CD14-positive monocyte (primary cell): ENCODE measurements at regions not wholly inside any gene's neighbourhood (a gene's known extent, or its start where the extent isn't known, plus 50 kb on each side); places are given as distances from the start of the nearest gene placed in this dataset. TPM values are rescaled to one million over a fixed set of nuclear protein-coding genes. Genes with fewer than 3 reads are reported as not detected.

ENCODE experiments used
- DNase-seq, 3 donors: peaks; one replicate each; pipeline ENCODE4 v3.0.0-alpha.2; 2011 to 2022
- H2AFZ ChIP-seq: 2 replicates; pipeline ENCODE4 v1.6.0; 2012; ENCODE audit warnings: mild to moderate bottlenecking, low read depth, low read length, inconsistent platforms; ENCODE audit not compliant: insufficient read depth, poor library complexity, severe bottlenecking
- H3K27ac ChIP-seq, 2 donors: 1 replicate in 1 of 2; 2 replicates in 1 of 2; pipeline ENCODE4 v1.5.1; 2012 to 2013; ENCODE audit warnings: low read length in 2 of 2, control low read depth in 1 of 2, inconsistent platforms in 1 of 2, low read depth in 1 of 2, mild to moderate bottlenecking in 1 of 2
- H3K27me3 ChIP-seq, 2 donors: one replicate each; pipeline versions ENCODE4 v1.6.0 to v1.6.1; 2011 to 2013; ENCODE audit warnings: low read length in 2 of 2; ENCODE audit not compliant: control insufficient read depth in 2 of 2, insufficient read depth in 2 of 2
- H3K36me3 ChIP-seq, 2 donors: replicated peaks in 1 of 2; 1 replicate in 1 of 2; 2 replicates in 1 of 2; pipeline versions ENCODE4 v1.5.1 to v1.6.1; 2012 to 2013; ENCODE audit warnings: low read length in 2 of 2, control low read depth in 1 of 2, inconsistent platforms in 1 of 2, mild to moderate bottlenecking in 1 of 2; ENCODE audit not compliant: insufficient read depth in 2 of 2, control insufficient read depth in 1 of 2
- H3K4me1 ChIP-seq, 2 donors: 1 replicate in 1 of 2; 2 replicates in 1 of 2; pipeline versions ENCODE4 v1.5.1 to v1.6.1; 2012 to 2013; ENCODE audit warnings: low read length in 2 of 2, control low read depth in 1 of 2, inconsistent platforms in 1 of 2, mild to moderate bottlenecking in 1 of 2, moderate library complexity in 1 of 2; ENCODE audit not compliant: insufficient read depth in 2 of 2, control insufficient read depth in 1 of 2
- H3K4me2 ChIP-seq: replicated peaks from 2 replicates; pipeline ENCODE3; 2012; ENCODE audit warnings: low read length, moderate library complexity, mild to moderate bottlenecking; ENCODE audit not compliant: poor library complexity, severe bottlenecking; ENCODE audit errors: extremely low read depth
- H3K4me3 ChIP-seq, 3 experiments: fragments of 200-600 bp in 1 of 3; sonication (generic) in 1 of 3; replicated peaks in 1 of 3; 1 replicate in 2 of 3; 2 replicates in 1 of 3; pipeline ENCODE4 v1.5.1; 2011 to 2013; ENCODE audit warnings: low read length in 3 of 3, mild to moderate bottlenecking in 3 of 3, control low read depth in 2 of 3, low read depth in 2 of 3, inconsistent platforms in 1 of 3, moderate library complexity in 1 of 3
- H3K79me2 ChIP-seq: 2 replicates; pipeline ENCODE4 v1.6.0; 2012; ENCODE audit warnings: mild to moderate bottlenecking, control low read depth, inconsistent platforms, low read length, moderate library complexity; ENCODE audit not compliant: insufficient read depth
- H3K9ac ChIP-seq: 2 replicates; pipeline ENCODE4 v1.6.0; 2017; ENCODE audit warnings: low read length, mild to moderate bottlenecking; ENCODE audit not compliant: insufficient read depth, poor library complexity, severe bottlenecking
- H3K9me3 ChIP-seq, 2 donors: replicated peaks in 1 of 2; 1 replicate in 1 of 2; 2 replicates in 1 of 2; pipeline versions ENCODE4 v1.5.1 to v1.6.1; 2012 to 2013; ENCODE audit warnings: low read length in 2 of 2, control low read depth in 1 of 2; ENCODE audit not compliant: control insufficient read depth in 1 of 2, insufficient read depth in 1 of 2
- H4K20me1 ChIP-seq: 2 replicates; pipeline ENCODE4 v1.6.0; 2012; ENCODE audit warnings: mild to moderate bottlenecking, low read length, control low read depth, moderate library complexity; ENCODE audit not compliant: insufficient read depth
- H3K27ac Mint-ChIP-seq, 7 donors: one replicate each; pipeline ENCODE4 v1.8.0; 2020; ENCODE audit warnings: mild to moderate bottlenecking in 7 of 7, mixed read lengths in 7 of 7, moderate library complexity in 6 of 7, inconsistent platforms in 2 of 7
- H3K27me3 Mint-ChIP-seq, 3 donors: one replicate each; pipeline ENCODE4 v1.8.0; 2021 to 2022; ENCODE audit warnings: low read depth in 3 of 3, mild to moderate bottlenecking in 3 of 3, mixed read lengths in 3 of 3, moderate library complexity in 3 of 3, inconsistent platforms in 1 of 3
- H3K36me3 Mint-ChIP-seq, 2 donors: one replicate each; pipeline ENCODE4 v1.8.0; 2020; ENCODE audit warnings: mixed read lengths in 2 of 2, inconsistent platforms in 1 of 2, mild to moderate bottlenecking in 1 of 2
- H3K4me1 Mint-ChIP-seq: one replicate; pipeline ENCODE4 v1.8.0; 2020; ENCODE audit warnings: mild to moderate bottlenecking, mixed read lengths
- H3K4me3 Mint-ChIP-seq, 2 donors: one replicate each; pipeline ENCODE4 v1.8.0; 2020; ENCODE audit warnings: mild to moderate bottlenecking in 2 of 2, mixed read lengths in 2 of 2, moderate library complexity in 1 of 2
- H3K9me3 Mint-ChIP-seq, 7 donors: one replicate each; pipeline ENCODE4 v1.8.0; 2020 to 2022; ENCODE audit warnings: mixed read lengths in 7 of 7, mild to moderate bottlenecking in 6 of 7, moderate library complexity in 6 of 7, inconsistent platforms in 2 of 7
- CTCF ChIP-seq: fragments of 200-600 bp; IDR thresholded peaks from one replicate; pipeline ENCODE4 v1.8.0; 2022; ENCODE audit warnings: antibody characterized with exemption, mild to moderate bottlenecking
- WGBS: methylation state at CpG from one replicate; pipeline ENCODE4 v1.1.5; 2013; ENCODE audit warnings: missing lambda C conversion rate; ENCODE audit not compliant: insufficient coverage; 5-methylcytosine and 5-hydroxymethylcytosine counted together
- intact Hi-C, 2 donors: fragments of 100-400 bp; cut with micrococcal nuclease; formaldehyde crosslinking; loops; one replicate each; pipeline versions ENCODE4 v1.15.0 to v1.15.1; 2023
- small RNA-seq: library from RNA; depleted of rRNA; stranded (forward); fragments of <200 nt; gene quantifications from one replicate; pipeline ENCODE3, GENCODE V24; 2012; ENCODE audit warnings: low read depth; ENCODE audit not compliant: insufficient read length

GRCh38 chr1:101075926-101076325 is 50.3 kb upstream of the DPH5 start:
- Mint-ChIP-seq H3K36me3 (peaks cover 3 to 4% of the 10 kb centered on the region in 2 donors), H3K27me3 (no peaks in the 10 kb centered on the region), H3K4me1 (peaks cover 9% of the 10 kb centered on the region), H3K27ac (no peak overlapping the region), H3K9me3 (peaks cover 0 to 2% (median 0%) of the 10 kb centered on the region in 7 donors), H3K4me3 (no peak overlapping the region)
- H3K79me2 ChIP-seq = no peaks in the 10 kb centered on the region
- no peak overlapping the region for H3K9ac ChIP-seq
- no peak overlapping the region for H3K4me2 ChIP-seq
- H3K4me3 ChIP-seq = no peak overlapping the region
- intact Hi-C loops = no loop called here
- H3K27me3 ChIP-seq = no peaks in the 10 kb centered on the region
- no peak for TF ChIP-seq CTCF
- peaks cover 0 to 8% of the 10 kb centered on the region in 2 donors for H3K36me3 ChIP-seq
- DNase-seq = no peak
- no peaks in the 10 kb centered on the region for H3K9me3 ChIP-seq
- H2AFZ ChIP-seq = no peak overlapping the region
- H4K20me1 ChIP-seq = no peaks in the 10 kb centered on the region
- no peak overlapping the region for H3K27ac ChIP-seq
- no peaks in the 10 kb centered on the region for H3K4me1 ChIP-seq
- no CpG with 5 or more reads among the region's 2 CpGs for WGBS

Small RNAs in the stretch of these regions (small RNA-seq; reads per million reads assigned to genes)
- not detected for gene RF00424
